ENCODE measurements at regions not wholly inside any gene's neighbourhood (a gene's known extent, or its start where the extent isn't known, plus 50 kb on each side); places are given as distances from the start of the nearest gene placed in this dataset.
"Not testable (repeated sequence)": the region's sequence is repeated elsewhere in the genome, so short reads cannot be mapped to it uniquely, and the experiment has no call there.

- peak; percentile 7 for TF ChIP-seq CTCF (IDR thresholded peaks at IDR 0.05)
- H3K4me1 ChIP-seq; H3K4me2 ChIP-seq (ENCODE audit: low read length); H3K9ac ChIP-seq; H3K36me3 ChIP-seq (ENCODE audit: control insufficient read depth, insufficient read depth, low read length); H2AFZ ChIP-seq; H3K27ac ChIP-seq; H3K4me3 ChIP-seq (ENCODE audit: low read depth, low read length); H3K9me3 ChIP-seq (ENCODE audit: control insufficient read depth, low read length); H3K27me3 ChIP-seq (ENCODE audit: control insufficient read depth, insufficient read depth, low read length); H3K79me2 ChIP-seq: not testable (repeated sequence)
Observed at GRCh38 chr7:149963985-149964384, 90.2 kb downstream of the ATP6V0E2 start.

GRCh38 chr7:149966444-149966843 lies 92.7 kb downstream of the ATP6V0E2 start:
- H3K79me2 ChIP-seq; H3K4me1 ChIP-seq; H3K27me3 ChIP-seq (ENCODE audit: control insufficient read depth, insufficient read depth, low read length): not testable (repeated sequence)

GRCh38 chr7:149972977-149973376 lies 99.2 kb downstream of the ATP6V0E2 start:
- H3K9ac ChIP-seq; H3K4me3 ChIP-seq (ENCODE audit: low read depth, low read length); H3K36me3 ChIP-seq (ENCODE audit: control insufficient read depth, insufficient read depth, low read length); H3K4me1 ChIP-seq; H3K9me3 ChIP-seq (ENCODE audit: control insufficient read depth, low read length); H3K4me2 ChIP-seq (ENCODE audit: low read length); H3K27me3 ChIP-seq (ENCODE audit: control insufficient read depth, insufficient read depth, low read length); H3K79me2 ChIP-seq; H3K27ac ChIP-seq; H2AFZ ChIP-seq: not testable (repeated sequence)

More at GRCh38 chr7:149966444-149966843, 92.7 kb downstream of the ATP6V0E2 start:
- not testable (repeated sequence) for H3K4me2 ChIP-seq (ENCODE audit: low read length); H3K4me3 ChIP-seq (ENCODE audit: low read depth, low read length); H3K9me3 ChIP-seq (ENCODE audit: control insufficient read depth, low read length); H3K9ac ChIP-seq; H3K27ac ChIP-seq; H3K36me3 ChIP-seq (ENCODE audit: control insufficient read depth, insufficient read depth, low read length); H2AFZ ChIP-seq

- H3K9me3 ChIP-seq (ENCODE audit: control insufficient read depth, low read length); H2AFZ ChIP-seq; H3K4me1 ChIP-seq; H3K27ac ChIP-seq; H3K4me3 ChIP-seq (ENCODE audit: low read depth, low read length); H3K27me3 ChIP-seq (ENCODE audit: control insufficient read depth, insufficient read depth, low read length); H3K79me2 ChIP-seq; H3K36me3 ChIP-seq (ENCODE audit: control insufficient read depth, insufficient read depth, low read length); H3K4me2 ChIP-seq (ENCODE audit: low read length); H3K9ac ChIP-seq: not testable (repeated sequence)
Observed at GRCh38 chr7:149973681-149974080, 99.9 kb downstream of the ATP6V0E2 start.

GRCh38 chr7:149975608-149976007 lies 101.8 kb downstream of the ATP6V0E2 start:
- not testable (repeated sequence) for H3K36me3 ChIP-seq (ENCODE audit: control insufficient read depth, insufficient read depth, low read length); H3K4me1 ChIP-seq; H3K4me3 ChIP-seq (ENCODE audit: low read depth, low read length); H3K79me2 ChIP-seq; H2AFZ ChIP-seq; H3K27me3 ChIP-seq (ENCODE audit: control insufficient read depth, insufficient read depth, low read length); H3K9ac ChIP-seq; H3K9me3 ChIP-seq (ENCODE audit: control insufficient read depth, low read length); H3K4me2 ChIP-seq (ENCODE audit: low read length); H3K27ac ChIP-seq

GRCh38 chr7:149978537-149978936 lies 104.8 kb downstream of the ATP6V0E2 start:
- not testable (repeated sequence) for H3K27me3 ChIP-seq (ENCODE audit: control insufficient read depth, insufficient read depth, low read length); H3K4me3 ChIP-seq (ENCODE audit: low read depth, low read length); H3K9ac ChIP-seq; H3K4me1 ChIP-seq; H3K27ac ChIP-seq; H3K79me2 ChIP-seq; H3K36me3 ChIP-seq (ENCODE audit: control insufficient read depth, insufficient read depth, low read length); H2AFZ ChIP-seq; H3K4me2 ChIP-seq (ENCODE audit: low read length); H3K9me3 ChIP-seq (ENCODE audit: control insufficient read depth, low read length)

GRCh38 chr7:149978944-149979343 lies 105.2 kb downstream of the ATP6V0E2 start:
- H3K4me2 ChIP-seq (ENCODE audit: low read length); H3K9me3 ChIP-seq (ENCODE audit: control insufficient read depth, low read length); H3K79me2 ChIP-seq; H2AFZ ChIP-seq; H3K4me3 ChIP-seq (ENCODE audit: low read depth, low read length); H3K9ac ChIP-seq; H3K27ac ChIP-seq; H3K36me3 ChIP-seq (ENCODE audit: control insufficient read depth, insufficient read depth, low read length); H3K4me1 ChIP-seq; H3K27me3 ChIP-seq (ENCODE audit: control insufficient read depth, insufficient read depth, low read length): not testable (repeated sequence)

- H2AFZ ChIP-seq; H3K9me3 ChIP-seq (ENCODE audit: control insufficient read depth, low read length); H3K4me2 ChIP-seq (ENCODE audit: low read length); H3K27ac ChIP-seq; H3K4me1 ChIP-seq; H3K79me2 ChIP-seq; H3K27me3 ChIP-seq (ENCODE audit: control insufficient read depth, insufficient read depth, low read length); H3K4me3 ChIP-seq (ENCODE audit: low read depth, low read length); H3K36me3 ChIP-seq (ENCODE audit: control insufficient read depth, insufficient read depth, low read length); H3K9ac ChIP-seq: not testable (repeated sequence)
Observed at GRCh38 chr7:149982537-149983112, 108.9 kb downstream of the ATP6V0E2 start.

- not testable (repeated sequence) for H3K79me2 ChIP-seq; H3K9me3 ChIP-seq (ENCODE audit: control insufficient read depth, low read length); H3K4me2 ChIP-seq (ENCODE audit: low read length); H3K27me3 ChIP-seq (ENCODE audit: control insufficient read depth, insufficient read depth, low read length); H3K4me3 ChIP-seq (ENCODE audit: low read depth, low read length); H2AFZ ChIP-seq; H3K27ac ChIP-seq; H3K4me1 ChIP-seq; H3K9ac ChIP-seq; H3K36me3 ChIP-seq (ENCODE audit: control insufficient read depth, insufficient read depth, low read length)
Observed at GRCh38 chr7:149986866-149987265, 113.1 kb downstream of the ATP6V0E2 start.

GRCh38 chr7:149991652-149992302 lies 118.0 kb downstream of the ATP6V0E2 start:
- not testable (repeated sequence) for H3K27me3 ChIP-seq (ENCODE audit: control insufficient read depth, insufficient read depth, low read length); H3K4me1 ChIP-seq; H3K79me2 ChIP-seq; H3K36me3 ChIP-seq (ENCODE audit: control insufficient read depth, insufficient read depth, low read length); H3K4me3 ChIP-seq (ENCODE audit: low read depth, low read length); H3K9me3 ChIP-seq (ENCODE audit: control insufficient read depth, low read length); H3K4me2 ChIP-seq (ENCODE audit: low read length); H3K27ac ChIP-seq; H3K9ac ChIP-seq; H2AFZ ChIP-seq

All from parathyroid adenoma (tissue), 2 donors.